ENCODE measurements at regions not wholly inside any gene's neighbourhood (a gene's known extent, or its start where the extent isn't known, plus 50 kb on each side); places are given as distances from the start of the nearest gene placed in this dataset.

DNA sequence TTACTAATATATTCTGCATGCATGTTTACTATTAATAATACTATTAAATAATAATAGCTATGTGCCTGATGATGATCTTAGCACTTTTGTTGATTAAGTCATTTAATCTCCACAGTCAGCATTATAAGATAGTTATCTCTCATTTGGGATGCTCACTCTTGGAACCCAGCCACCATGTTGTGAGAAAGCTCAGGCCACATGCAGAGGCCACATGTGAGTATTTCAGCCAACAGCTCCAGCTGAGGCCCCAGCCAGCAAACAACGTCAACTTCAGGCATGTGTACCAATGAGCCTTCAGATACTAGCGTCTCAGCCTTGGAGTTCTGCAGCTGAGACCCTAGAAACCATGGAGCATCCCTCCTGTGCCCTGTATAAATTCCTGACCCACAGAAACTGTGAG lies 798.1 kb upstream of the LRRC4C start:
- no peak overlapping the region for H3K27ac ChIP-seq (ENCODE audit: low read depth, low read length)
- Mint-ChIP-seq H3K9me3 (peaks cover 19% of the 10 kb centered on the region), H3K27ac (no peak overlapping the region), H3K4me1 (peaks cover 26% of the 10 kb centered on the region), H3K27me3 (ENCODE audit: insufficient read depth) (no peaks in the 10 kb centered on the region), H3K4me3 (no peak overlapping the region), H3K36me3 (ENCODE audit: low read depth) (peaks cover 12% of the 10 kb centered on the region)
- peaks cover 3% of the 10 kb centered on the region for H3K36me3 ChIP-seq (ENCODE audit: control insufficient read depth, insufficient read depth, low read length)
- peaks cover 16% of the 10 kb centered on the region for H3K9me3 ChIP-seq (ENCODE audit: control insufficient read depth, low read length)
- no peak for DNase-seq
- H3K27me3 ChIP-seq (ENCODE audit: control insufficient read depth, insufficient read depth, low read length, poor library complexity, severe bottlenecking): no peaks in the 10 kb centered on the region
- no peak overlapping the region for H3K9ac ChIP-seq (ENCODE audit: extremely low read depth, low read length, poor library complexity, severe bottlenecking)
- H3K4me1 ChIP-seq (ENCODE audit: control insufficient read depth, insufficient read depth, low read length): peaks cover 3% of the 10 kb centered on the region
- 0 to 44% methylated on average over 1 to 2 of the region's 2 CpGs for WGBS, 2 experiments (ENCODE audit: insufficient coverage in 1 of 2, insufficient read length in 1 of 2)
- TF ChIP-seq CTCF (conservative IDR thresholded peaks at IDR 0.05): no peak
- no peak overlapping the region for H3K4me3 ChIP-seq (ENCODE audit: low read length)

DNA sequence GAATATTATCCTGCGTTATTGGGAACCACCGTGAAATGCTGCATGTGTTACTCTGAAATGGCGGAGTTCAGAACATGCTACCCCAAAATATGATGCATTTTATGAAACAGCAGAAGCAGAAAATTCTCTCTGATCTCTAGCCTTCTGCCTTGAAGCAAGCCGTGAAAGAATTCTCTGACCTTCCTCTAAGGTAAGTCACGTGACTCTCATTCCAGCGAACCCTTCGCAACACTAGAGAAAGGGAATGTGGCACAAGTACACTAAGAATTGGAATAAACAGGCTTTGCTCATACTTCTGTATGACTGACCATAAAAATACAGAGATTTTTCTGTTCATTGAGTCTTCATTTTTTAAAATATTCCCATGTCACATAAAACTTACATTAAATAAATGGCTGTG lies 805.6 kb upstream of the LRRC4C start:
- H3K4me1 Mint-ChIP-seq: peaks cover 14% of the 10 kb centered on the region
- WGBS, 2 experiments (ENCODE audit: insufficient coverage in 1 of 2, insufficient read length in 1 of 2): 87 to 93% methylated on average over 7 of the region's 7 CpGs
- no peaks in the 10 kb centered on the region for H3K27me3 ChIP-seq (ENCODE audit: control insufficient read depth, insufficient read depth, low read length, poor library complexity, severe bottlenecking)
- H3K27me3 Mint-ChIP-seq (ENCODE audit: insufficient read depth): no peaks in the 10 kb centered on the region
- H3K9ac ChIP-seq (ENCODE audit: extremely low read depth, low read length, poor library complexity, severe bottlenecking): no peak overlapping the region
- H3K4me1 ChIP-seq (ENCODE audit: control insufficient read depth, insufficient read depth, low read length): peaks cover 3% of the 10 kb centered on the region
- H3K4me3 ChIP-seq (ENCODE audit: low read length): peak overlapping the region; percentile 38
- TF ChIP-seq CTCF (conservative IDR thresholded peaks at IDR 0.05): no peak
- no peaks in the 10 kb centered on the region for H3K36me3 ChIP-seq (ENCODE audit: control insufficient read depth, insufficient read depth, low read length)
- peak overlapping the region; percentile 15 for H3K27ac Mint-ChIP-seq
- peaks cover 32% of the 10 kb centered on the region for H3K9me3 Mint-ChIP-seq
- no peak overlapping the region for H3K27ac ChIP-seq (ENCODE audit: low read depth, low read length)
- H3K4me3 Mint-ChIP-seq: no peak overlapping the region
- peaks cover 34% of the 10 kb centered on the region for H3K9me3 ChIP-seq (ENCODE audit: control insufficient read depth, low read length)
- no peak for DNase-seq
- H3K36me3 Mint-ChIP-seq (ENCODE audit: low read depth): peaks cover 10% of the 10 kb centered on the region

DNA sequence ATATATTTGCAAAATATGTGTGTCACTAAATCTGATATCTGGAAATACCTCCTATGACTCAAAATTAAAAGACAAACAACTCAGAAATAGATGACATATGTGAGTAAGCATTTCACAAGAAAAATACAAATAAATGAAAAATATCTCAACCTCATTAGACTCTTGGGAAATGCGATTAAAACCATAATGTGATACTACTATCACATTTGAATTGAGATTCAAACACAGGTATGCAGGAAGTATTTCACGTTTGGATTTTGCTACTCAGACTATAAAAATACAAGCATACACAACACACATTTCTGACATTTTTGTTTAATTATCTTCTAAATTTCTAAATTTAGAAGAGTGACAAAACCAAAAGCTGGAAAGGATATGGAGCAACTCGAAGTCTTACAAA lies 811.9 kb upstream of the LRRC4C start:
- peaks cover 44% of the 10 kb centered on the region for H3K9me3 Mint-ChIP-seq
- H3K36me3 Mint-ChIP-seq (ENCODE audit: low read depth): peaks cover 17% of the 10 kb centered on the region
- no peaks in the 10 kb centered on the region for H3K4me1 Mint-ChIP-seq
- TF ChIP-seq CTCF (conservative IDR thresholded peaks at IDR 0.05): no peak
- no peak overlapping the region for H3K27ac Mint-ChIP-seq
- H3K9ac ChIP-seq (ENCODE audit: extremely low read depth, low read length, poor library complexity, severe bottlenecking): no peak overlapping the region
- no peak overlapping the region for H3K27ac ChIP-seq (ENCODE audit: low read depth, low read length)
- H3K4me1 ChIP-seq (ENCODE audit: control insufficient read depth, insufficient read depth, low read length): no peaks in the 10 kb centered on the region
- no peaks in the 10 kb centered on the region for H3K27me3 ChIP-seq (ENCODE audit: control insufficient read depth, insufficient read depth, low read length, poor library complexity, severe bottlenecking)
- no peak for DNase-seq
- no peak overlapping the region for H3K4me3 Mint-ChIP-seq
- no peak overlapping the region for H3K4me3 ChIP-seq (ENCODE audit: low read length)
- no peaks in the 10 kb centered on the region for H3K27me3 Mint-ChIP-seq (ENCODE audit: insufficient read depth)
- peaks cover 54% of the 10 kb centered on the region for H3K9me3 ChIP-seq (ENCODE audit: control insufficient read depth, low read length)
- WGBS, 2 experiments (ENCODE audit: insufficient coverage in 1 of 2, insufficient read length in 1 of 2): 94% methylated on average over 3 of the region's 3 CpGs; no CpG with 5 or more reads in 1 of the 2 experiments
- no peaks in the 10 kb centered on the region for H3K36me3 ChIP-seq (ENCODE audit: control insufficient read depth, insufficient read depth, low read length)
